Natural killer cell (primary cell): ENCODE measurements at regions not wholly inside any gene's neighbourhood (a gene's known extent, or its start where the extent isn't known, plus 50 kb on each side); places are given as distances from the start of the nearest gene placed in this dataset.

Experiments used
- ATAC-seq, 3 donors: fragments of 150-1000 bp in 2 of 3; fragments of 200-7000 bp in 1 of 3; cut with Tn5 transposase; 1 replicate in 1 of 3; 2 replicates in 2 of 3; pipeline ENCODE4 v1.10.0; 2021; ENCODE audit warnings: mild to moderate bottlenecking in 2 of 3, moderate library complexity in 2 of 3
- DNase-seq, 2 donors: peaks; one replicate each; pipeline versions ENCODE4 v3.0.0 to v3.0.0-alpha.2; 2013 to 2021; ENCODE audit warnings: mixed read lengths in 1 of 2
- H3K27ac ChIP-seq: one replicate; pipeline ENCODE4 v1.5.1; 2013; ENCODE audit warnings: mild to moderate bottlenecking, low read length
- H3K27me3 ChIP-seq: one replicate; pipeline ENCODE4 v1.6.1; 2013; ENCODE audit warnings: low read length; ENCODE audit not compliant: control insufficient read depth, insufficient read depth
- H3K36me3 ChIP-seq: one replicate; pipeline ENCODE4 v1.6.1; 2013; ENCODE audit warnings: low read length; ENCODE audit not compliant: control insufficient read depth, insufficient read depth
- H3K4me1 ChIP-seq: one replicate; pipeline ENCODE4 v1.6.1; 2013; ENCODE audit warnings: low read length; ENCODE audit not compliant: control insufficient read depth, insufficient read depth
- H3K4me3 ChIP-seq: one replicate; pipeline ENCODE4 v1.5.1; 2013; ENCODE audit warnings: low read length
- H3K9me3 ChIP-seq: one replicate; pipeline ENCODE4 v1.6.1; 2013; ENCODE audit warnings: low read length; ENCODE audit not compliant: control insufficient read depth, insufficient read depth
- H3K27ac Mint-ChIP-seq, 2 donors: one replicate each; pipeline ENCODE4 v1.8.0; 2022; ENCODE audit warnings: mild to moderate bottlenecking in 2 of 2, mixed read lengths in 2 of 2, moderate library complexity in 1 of 2
- H3K27me3 Mint-ChIP-seq, 2 donors: one replicate each; pipeline ENCODE4 v1.8.0; 2022; ENCODE audit warnings: low read depth in 2 of 2, mixed read lengths in 2 of 2
- H3K36me3 Mint-ChIP-seq: one replicate; pipeline ENCODE4 v1.8.0; 2022; ENCODE audit warnings: mixed read lengths
- H3K4me1 Mint-ChIP-seq, 2 donors: one replicate each; pipeline ENCODE4 v1.8.0; 2022; ENCODE audit warnings: mixed read lengths in 2 of 2
- H3K4me3 Mint-ChIP-seq: one replicate; pipeline ENCODE4 v1.8.0; 2022; ENCODE audit warnings: mild to moderate bottlenecking, moderate library complexity, mixed read lengths
- H3K9me3 Mint-ChIP-seq, 2 donors: one replicate each; pipeline ENCODE4 v1.8.0; 2022; ENCODE audit warnings: mixed read lengths in 2 of 2
- WGBS: methylation state at CpG from one replicate; pipeline ENCODE4 v1.1.7; 2013; ENCODE audit warnings: missing lambda C conversion rate; ENCODE audit not compliant: insufficient coverage; 5-methylcytosine and 5-hydroxymethylcytosine counted together
- intact Hi-C: fragments of 100-400 bp; cut with micrococcal nuclease; formaldehyde crosslinking; loops from one replicate; pipeline ENCODE4 v1.14.2; 2022
- TF ChIP-seq, protein P1 (sequence below): fragments of 200-600 bp; IDR thresholded peaks from one replicate; pipeline ENCODE4 v1.8.0; 2022; ENCODE audit warnings: antibody characterized with exemption

DNA sequence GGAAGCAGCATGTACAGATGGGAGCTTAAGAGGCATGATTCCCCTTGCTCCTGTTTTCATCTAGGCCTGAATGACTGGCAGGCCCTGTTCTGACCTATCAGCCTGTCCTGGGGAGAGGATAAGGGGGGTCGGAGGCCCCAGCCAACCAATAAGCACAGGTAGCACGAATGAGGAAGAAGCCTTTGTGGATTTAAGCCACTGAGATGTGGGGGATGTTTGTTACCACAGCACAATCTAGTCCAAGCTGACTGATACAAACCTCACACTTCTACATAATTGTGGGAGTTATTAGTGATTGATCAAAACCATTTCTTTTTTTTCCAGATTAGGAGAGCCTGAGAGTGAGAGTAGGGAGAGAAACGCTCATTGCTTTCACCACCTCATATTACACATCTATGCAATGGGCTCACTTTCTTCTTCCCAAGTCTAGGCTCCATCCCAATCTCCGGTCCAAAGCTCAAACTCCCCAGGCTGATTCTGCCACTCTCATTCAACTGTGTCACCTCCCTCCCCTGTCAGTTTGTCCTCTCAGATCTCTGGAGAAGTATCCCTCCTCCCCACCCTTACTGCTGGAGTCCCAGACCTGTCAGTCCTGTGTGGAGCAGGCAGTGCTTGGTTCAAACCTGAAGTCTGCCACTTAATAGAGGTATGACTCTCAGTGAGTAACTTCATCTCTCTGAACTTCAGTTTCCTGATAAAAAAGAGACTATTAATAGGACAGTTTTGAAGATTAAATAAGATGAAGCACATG, 220.5 kb downstream of the PTPRU start:
- H3K4me3 Mint-ChIP-seq, result no peak overlapping the region

GRCh38 chr1:29455781-29456180, 219.5 kb downstream of the PTPRU start:
- H3K36me3 ChIP-seq, result no peaks in the 10 kb centered on the region
- no peaks in the 10 kb centered on the region for H3K4me1 ChIP-seq
- H3K9me3 ChIP-seq, result no peaks in the 10 kb centered on the region
- Mint-ChIP-seq H3K4me1 (no peaks in the 10 kb centered on the region), H3K27me3 (no peaks in the 10 kb centered on the region), H3K9me3 (no peaks in the 10 kb centered on the region), H3K27ac (no peak overlapping the region), H3K4me3 (no peak overlapping the region), H3K36me3 (no peaks in the 10 kb centered on the region)
- H3K27ac ChIP-seq, result no peak overlapping the region
- TF ChIP-seq, protein P1, sequence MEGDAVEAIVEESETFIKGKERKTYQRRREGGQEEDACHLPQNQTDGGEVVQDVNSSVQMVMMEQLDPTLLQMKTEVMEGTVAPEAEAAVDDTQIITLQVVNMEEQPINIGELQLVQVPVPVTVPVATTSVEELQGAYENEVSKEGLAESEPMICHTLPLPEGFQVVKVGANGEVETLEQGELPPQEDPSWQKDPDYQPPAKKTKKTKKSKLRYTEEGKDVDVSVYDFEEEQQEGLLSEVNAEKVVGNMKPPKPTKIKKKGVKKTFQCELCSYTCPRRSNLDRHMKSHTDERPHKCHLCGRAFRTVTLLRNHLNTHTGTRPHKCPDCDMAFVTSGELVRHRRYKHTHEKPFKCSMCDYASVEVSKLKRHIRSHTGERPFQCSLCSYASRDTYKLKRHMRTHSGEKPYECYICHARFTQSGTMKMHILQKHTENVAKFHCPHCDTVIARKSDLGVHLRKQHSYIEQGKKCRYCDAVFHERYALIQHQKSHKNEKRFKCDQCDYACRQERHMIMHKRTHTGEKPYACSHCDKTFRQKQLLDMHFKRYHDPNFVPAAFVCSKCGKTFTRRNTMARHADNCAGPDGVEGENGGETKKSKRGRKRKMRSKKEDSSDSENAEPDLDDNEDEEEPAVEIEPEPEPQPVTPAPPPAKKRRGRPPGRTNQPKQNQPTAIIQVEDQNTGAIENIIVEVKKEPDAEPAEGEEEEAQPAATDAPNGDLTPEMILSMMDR, result no peak
- no peak for DNase-seq
- 77% methylated on average over 5 of the region's 5 CpGs for WGBS
- no peak overlapping the region for H3K4me3 ChIP-seq
- intact Hi-C loops, result no loop called here
- H3K27me3 ChIP-seq, result no peaks in the 10 kb centered on the region
- no peak for ATAC-seq

More for the DNA sequence above, 220.5 kb downstream of the PTPRU start:
- Histone ChIP-seq H3K27me3 (no peaks in the 10 kb centered on the region), H3K27ac (no peak overlapping the region), H3K36me3 (no peaks in the 10 kb centered on the region), H3K4me1 (no peaks in the 10 kb centered on the region), H3K4me3 (no peak overlapping the region), H3K9me3 (no peaks in the 10 kb centered on the region)
- TF ChIP-seq, protein P1, result no peak
- intact Hi-C loops, result no loop called here
- WGBS, result 60% methylated on average over 4 of the region's 4 CpGs
- DNase-seq, result no peak
- H3K4me1 Mint-ChIP-seq, result no peaks in the 10 kb centered on the region
- no peaks in the 10 kb centered on the region for H3K27me3 Mint-ChIP-seq
- no peaks in the 10 kb centered on the region for H3K36me3 Mint-ChIP-seq
- no peak overlapping the region for H3K27ac Mint-ChIP-seq
- ATAC-seq, result no peak
- H3K9me3 Mint-ChIP-seq, result no peaks in the 10 kb centered on the region

GRCh38 chr1:29454616-29455380, 218.5 kb downstream of the PTPRU start:
- Mint-ChIP-seq H3K36me3 (no peaks in the 10 kb centered on the region), H3K9me3 (no peaks in the 10 kb centered on the region), H3K27me3 (no peaks in the 10 kb centered on the region), H3K27ac (no peak overlapping the region), H3K4me1 (no peaks in the 10 kb centered on the region), H3K4me3 (no peak overlapping the region)
- TF ChIP-seq, protein P1, result no peak
- H3K27me3 ChIP-seq, result no peaks in the 10 kb centered on the region
- no peaks in the 10 kb centered on the region for H3K9me3 ChIP-seq
- intact Hi-C loops, result no loop called here
- H3K4me3 ChIP-seq, result no peak overlapping the region
- H3K4me1 ChIP-seq, result no peaks in the 10 kb centered on the region
- no peak overlapping the region for H3K27ac ChIP-seq
- 66% methylated on average over 13 of the region's 13 CpGs for WGBS
- ATAC-seq, result no peak
- DNase-seq, result no peak
- no peaks in the 10 kb centered on the region for H3K36me3 ChIP-seq
